A204.1 (cell line): ENCODE measurements at regions not wholly inside any gene's neighbourhood (a gene's known extent, or its start where the extent isn't known, plus 50 kb on each side); places are given as distances from the start of the nearest gene placed in this dataset.

ENCODE experiments used
- FAIRE-seq: peaks from 2 replicates; lab custom pipeline; 2012; peaks lifted over from hg19 to GRCh38; lab: Jason Lieb, UNC

DNA sequence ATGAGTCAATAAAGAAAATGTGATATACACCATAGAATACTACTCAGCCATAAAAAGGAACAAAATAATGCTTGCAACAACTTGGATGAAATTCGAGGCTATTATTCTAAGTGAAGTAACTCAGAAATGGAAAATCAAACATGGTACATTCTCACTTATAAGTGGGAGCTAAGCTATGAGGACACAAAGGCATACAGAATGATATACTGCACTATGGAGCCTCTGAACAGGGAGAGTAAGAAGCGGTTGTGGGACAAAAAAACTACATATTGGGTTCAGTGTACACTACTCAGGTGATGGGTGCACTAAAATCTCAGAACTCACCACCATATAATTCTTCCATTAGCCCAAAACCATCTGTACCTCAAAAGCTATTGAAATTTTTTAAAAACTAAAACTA is 68.8 kb upstream of the AKAP13 start:
- no peak for FAIRE-seq

DNA sequence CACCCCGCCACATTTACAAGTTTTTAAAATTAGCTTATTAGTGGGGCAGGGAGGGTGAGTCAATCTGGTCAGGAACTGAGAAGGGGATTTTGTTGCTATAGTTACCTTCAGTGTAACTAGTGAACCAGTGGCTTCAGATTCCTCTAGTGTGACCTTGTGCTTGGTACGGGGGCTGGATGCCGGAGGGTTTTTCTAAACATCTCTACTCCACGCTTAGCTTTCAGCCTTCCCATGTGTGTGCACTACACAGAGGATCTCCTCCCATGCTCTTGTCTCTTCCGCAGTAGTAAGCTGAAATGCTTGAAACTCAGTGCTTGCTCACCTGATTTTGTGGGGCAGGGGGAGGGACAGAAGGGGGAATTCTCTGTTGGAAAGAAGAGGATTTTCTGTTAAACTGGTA is 67.9 kb upstream of the AKAP13 start:
- FAIRE-seq: no peak

DNA sequence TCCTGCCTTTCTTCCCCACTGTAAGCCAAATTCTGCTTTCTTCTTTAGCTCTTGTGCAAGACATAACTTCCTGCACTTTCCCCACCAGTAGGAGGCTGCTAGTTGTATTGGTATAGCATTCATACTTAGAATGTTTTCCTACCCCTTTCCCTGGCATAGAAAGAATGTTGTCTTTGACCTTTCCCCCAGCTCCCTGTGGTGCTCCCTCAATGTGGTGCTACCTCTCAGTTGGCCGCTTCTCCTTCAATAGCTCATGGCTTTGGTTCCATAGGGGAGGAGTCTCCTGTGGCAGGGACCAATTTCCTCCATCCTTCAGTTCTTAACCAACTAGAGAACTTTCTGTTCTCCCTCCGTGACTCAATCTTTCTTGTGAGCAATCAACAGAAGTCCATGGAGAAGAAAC is 67.5 kb upstream of the AKAP13 start:
- FAIRE-seq: no peak

DNA sequence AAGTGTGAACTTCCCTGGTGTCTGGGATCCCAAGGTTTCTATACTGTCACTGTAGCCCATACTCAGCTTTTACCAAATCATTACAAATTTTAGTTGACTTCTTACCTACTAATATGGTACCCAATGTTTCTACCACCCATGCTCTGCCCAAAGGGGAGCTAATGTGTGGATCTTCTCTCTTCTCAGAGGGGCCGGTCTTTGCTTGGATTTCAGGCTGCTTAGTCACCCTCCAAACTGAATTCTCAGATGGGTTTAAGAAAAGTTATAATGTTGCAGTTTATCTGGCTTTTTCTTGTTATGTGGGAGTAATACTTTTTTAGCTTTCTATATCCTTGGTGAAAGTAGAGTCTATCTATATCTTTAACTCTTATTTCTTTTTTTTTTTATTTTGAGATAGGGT is 67.1 kb upstream of the AKAP13 start:
- no peak for FAIRE-seq

DNA sequence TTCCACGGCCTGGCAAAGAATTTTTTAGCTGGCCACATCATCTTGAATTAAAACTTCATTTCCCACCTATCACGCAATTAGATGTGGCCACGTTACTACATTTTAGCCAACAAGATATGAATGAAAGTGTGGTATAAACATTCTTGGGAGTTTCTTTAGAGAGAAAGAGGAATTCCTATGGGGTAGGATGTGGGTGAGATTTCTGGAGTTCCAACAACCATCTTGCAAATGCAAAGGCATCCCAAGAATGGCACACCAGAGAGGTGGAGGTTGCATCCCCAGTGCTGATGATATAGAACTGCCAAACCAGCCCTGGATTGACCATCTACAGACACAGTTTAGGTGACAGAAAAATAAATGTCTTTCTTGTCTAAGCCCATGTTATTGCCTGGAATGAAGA is 66.3 kb upstream of the AKAP13 start:
- FAIRE-seq: no peak

- FAIRE-seq: no peak
Measured at GRCh38 chr15:85314633-85315032, 65.8 kb upstream of the AKAP13 start.

DNA sequence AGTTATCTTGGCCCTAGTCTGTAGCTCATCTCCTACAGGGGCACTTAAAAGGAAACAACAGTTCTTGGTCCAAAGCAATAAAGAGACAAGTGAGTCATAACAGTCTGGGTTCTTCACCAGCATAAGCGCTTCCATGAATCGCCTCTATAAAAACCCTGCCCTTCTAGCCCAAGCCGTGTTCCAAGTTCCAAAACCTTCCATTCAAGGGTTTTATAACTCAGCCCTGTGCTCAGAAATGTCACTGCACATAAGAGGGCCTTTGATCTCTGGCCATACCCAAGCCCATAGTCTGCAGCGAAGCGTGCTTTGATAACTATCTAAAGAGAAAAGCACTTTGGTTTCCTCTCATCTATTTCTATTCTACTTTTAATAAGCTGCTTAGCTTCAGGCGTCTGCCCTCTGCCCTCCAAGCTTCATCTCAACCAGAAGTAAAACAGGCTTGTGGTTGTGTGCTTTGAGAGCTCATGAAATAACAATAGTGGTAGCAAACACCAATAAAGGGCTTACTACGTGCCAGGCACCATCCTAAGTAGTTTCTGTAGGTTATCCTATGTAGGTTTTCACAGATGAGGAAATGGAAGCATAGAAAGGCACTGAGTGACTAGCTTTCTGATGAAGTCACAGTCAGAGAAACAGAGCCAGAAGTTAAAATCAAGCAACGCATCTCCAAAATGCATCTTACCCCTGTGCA is 64.0 kb upstream of the AKAP13 start:
- FAIRE-seq: no peak

- FAIRE-seq: no peak
Measured at GRCh38 chr15:85318048-85318731, 62.2 kb upstream of the AKAP13 start.

GRCh38 chr15:85318732-85319076 is 61.7 kb upstream of the AKAP13 start:
- FAIRE-seq: no peak

GRCh38 chr15:85324202-85324601 is 56.2 kb upstream of the AKAP13 start:
- FAIRE-seq: no peak

- no peak for FAIRE-seq
Measured at GRCh38 chr15:85325834-85326233, 54.6 kb upstream of the AKAP13 start.

DNA sequence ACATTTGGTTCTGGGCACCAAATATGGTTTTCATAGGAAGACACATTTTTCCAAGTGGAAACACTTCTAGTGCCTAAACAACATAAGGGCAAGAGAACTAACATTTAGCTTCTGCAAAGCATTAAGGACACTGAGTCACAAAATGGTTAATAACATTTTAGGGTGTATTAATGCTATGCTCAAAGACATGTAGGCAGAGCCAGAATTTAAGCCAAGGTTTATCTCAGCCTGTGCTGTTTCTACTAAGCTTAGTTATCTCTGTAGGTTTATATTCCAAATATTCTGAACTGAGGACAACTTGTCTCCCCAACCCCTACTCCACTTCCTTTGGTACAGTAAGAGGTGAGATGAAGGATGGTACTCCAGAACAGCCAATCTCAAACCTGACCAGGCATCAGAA is 54.1 kb upstream of the AKAP13 start:
- no peak for FAIRE-seq

DNA sequence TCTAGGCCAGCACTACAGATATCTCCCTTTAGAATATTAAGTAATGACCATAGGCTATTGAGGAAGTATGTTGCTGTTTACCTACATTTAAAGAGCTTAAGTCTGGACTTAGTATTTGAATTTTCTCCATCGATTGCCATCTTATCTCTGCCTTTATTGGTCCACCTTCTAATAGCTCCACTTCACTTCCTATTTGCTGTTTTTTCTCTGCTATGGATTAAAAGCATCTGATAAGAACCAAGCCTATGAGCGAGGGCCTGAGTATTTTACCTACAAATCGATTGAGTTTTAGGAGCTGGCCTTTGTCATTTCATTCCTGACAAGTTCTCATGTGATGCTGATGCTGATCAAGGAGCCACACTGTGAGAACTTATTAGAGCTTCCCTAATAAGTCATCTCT is 52.6 kb upstream of the AKAP13 start:
- FAIRE-seq: no peak

GRCh38 chr15:85329561-85330422 is 50.6 kb upstream of the AKAP13 start:
- FAIRE-seq: no peak
